ENCODE measurements at regions not wholly inside any gene's neighbourhood (a gene's known extent, or its start where the extent isn't known, plus 50 kb on each side); places are given as distances from the start of the nearest gene placed in this dataset.

DNA sequence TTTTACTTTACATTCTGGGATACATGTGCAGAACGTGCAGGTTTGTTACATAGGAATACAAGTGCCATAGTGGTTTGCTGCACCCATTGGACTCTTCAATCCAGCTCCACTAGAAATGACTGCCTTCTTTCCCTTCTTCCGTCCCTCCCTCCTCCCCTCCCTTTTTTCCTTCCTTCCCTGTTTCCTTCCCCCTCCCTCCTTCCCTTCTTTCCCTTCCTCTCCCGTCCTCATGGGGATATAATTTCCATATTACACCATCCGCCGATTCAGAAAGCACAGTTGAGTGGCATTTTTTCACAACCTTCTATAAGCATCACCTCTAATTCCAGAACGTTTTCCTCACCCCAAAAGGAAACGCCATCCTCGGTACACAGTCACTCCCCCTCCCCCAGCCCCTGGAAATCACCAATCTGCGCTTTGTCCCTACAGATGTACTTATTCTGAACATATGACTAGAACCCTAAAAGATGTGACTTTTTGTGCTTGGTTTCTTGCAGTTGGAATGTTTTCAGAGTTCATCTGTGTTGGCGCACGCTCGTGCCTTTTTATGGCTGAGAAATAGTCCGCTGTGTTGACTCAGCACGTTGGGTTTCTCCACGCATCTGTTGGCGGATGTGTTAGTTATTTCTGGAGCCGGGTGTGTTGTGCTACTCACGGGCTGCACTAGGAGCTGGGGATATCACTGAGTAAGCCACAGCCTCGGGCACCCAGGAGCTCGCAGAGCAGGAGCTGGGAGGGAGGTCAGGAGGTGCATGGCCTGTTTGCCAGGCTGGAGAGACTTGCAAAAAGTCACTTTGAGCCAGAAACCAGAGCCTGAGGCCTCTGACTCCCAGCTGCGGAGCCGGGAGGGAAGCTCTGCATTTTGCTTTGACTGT lies 336.4 kb downstream of the SEC14L1 start:
- TF ChIP-seq, protein P1, sequence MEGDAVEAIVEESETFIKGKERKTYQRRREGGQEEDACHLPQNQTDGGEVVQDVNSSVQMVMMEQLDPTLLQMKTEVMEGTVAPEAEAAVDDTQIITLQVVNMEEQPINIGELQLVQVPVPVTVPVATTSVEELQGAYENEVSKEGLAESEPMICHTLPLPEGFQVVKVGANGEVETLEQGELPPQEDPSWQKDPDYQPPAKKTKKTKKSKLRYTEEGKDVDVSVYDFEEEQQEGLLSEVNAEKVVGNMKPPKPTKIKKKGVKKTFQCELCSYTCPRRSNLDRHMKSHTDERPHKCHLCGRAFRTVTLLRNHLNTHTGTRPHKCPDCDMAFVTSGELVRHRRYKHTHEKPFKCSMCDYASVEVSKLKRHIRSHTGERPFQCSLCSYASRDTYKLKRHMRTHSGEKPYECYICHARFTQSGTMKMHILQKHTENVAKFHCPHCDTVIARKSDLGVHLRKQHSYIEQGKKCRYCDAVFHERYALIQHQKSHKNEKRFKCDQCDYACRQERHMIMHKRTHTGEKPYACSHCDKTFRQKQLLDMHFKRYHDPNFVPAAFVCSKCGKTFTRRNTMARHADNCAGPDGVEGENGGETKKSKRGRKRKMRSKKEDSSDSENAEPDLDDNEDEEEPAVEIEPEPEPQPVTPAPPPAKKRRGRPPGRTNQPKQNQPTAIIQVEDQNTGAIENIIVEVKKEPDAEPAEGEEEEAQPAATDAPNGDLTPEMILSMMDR (conservative IDR thresholded peaks at IDR 0.05) = no peak
- no peak for TF ChIP-seq ZFX (IDR thresholded peaks at IDR 0.05)

Data from C4-2B (cell line).